Body of pancreas (tissue), 4 donors: ENCODE measurements at regions not wholly inside any gene's neighbourhood (a gene's known extent, or its start where the extent isn't known, plus 50 kb on each side); places are given as distances from the start of the nearest gene placed in this dataset.

Experiments
- POLR2A ChIP-seq, 3 donors: fragments of 450-650 bp; IDR thresholded peaks; one replicate each; pipeline ENCODE4 v1.6.1; 2016; ENCODE audit warnings: antibody characterized with exemption in 3 of 3, mild to moderate bottlenecking in 2 of 3
- TF ChIP-seq, protein P1 (sequence below), 7 experiments: fragments of 450-650 bp in 4 of 7; fragments of 200-600 bp in 3 of 7; sonication (generic) in 3 of 7; IDR thresholded peaks; one replicate each; pipeline ENCODE4 v1.5.1; 2016 to 2019; ENCODE audit warnings: antibody characterized with exemption in 7 of 7

DNA sequence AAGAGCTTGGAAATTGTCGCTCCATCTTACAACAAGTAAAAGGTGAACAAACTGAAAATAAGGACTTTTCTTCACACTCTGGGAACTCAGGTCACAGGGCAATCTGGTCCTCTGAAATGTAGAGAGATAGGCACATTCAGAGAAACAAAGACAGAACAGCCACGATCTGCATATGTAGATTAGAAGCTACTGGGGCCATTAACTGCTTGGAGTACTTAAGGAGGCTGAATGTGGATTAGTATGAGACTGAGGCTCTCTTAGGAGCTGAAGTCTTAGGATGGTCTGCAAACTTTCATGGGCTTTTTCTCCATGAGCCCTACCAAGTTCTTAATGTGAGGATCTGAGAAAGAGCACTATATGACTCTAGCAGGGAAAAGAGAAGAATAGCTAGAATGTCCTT lies 265.3 kb upstream of the NXPH2 start:
- TF ChIP-seq, protein P1, sequence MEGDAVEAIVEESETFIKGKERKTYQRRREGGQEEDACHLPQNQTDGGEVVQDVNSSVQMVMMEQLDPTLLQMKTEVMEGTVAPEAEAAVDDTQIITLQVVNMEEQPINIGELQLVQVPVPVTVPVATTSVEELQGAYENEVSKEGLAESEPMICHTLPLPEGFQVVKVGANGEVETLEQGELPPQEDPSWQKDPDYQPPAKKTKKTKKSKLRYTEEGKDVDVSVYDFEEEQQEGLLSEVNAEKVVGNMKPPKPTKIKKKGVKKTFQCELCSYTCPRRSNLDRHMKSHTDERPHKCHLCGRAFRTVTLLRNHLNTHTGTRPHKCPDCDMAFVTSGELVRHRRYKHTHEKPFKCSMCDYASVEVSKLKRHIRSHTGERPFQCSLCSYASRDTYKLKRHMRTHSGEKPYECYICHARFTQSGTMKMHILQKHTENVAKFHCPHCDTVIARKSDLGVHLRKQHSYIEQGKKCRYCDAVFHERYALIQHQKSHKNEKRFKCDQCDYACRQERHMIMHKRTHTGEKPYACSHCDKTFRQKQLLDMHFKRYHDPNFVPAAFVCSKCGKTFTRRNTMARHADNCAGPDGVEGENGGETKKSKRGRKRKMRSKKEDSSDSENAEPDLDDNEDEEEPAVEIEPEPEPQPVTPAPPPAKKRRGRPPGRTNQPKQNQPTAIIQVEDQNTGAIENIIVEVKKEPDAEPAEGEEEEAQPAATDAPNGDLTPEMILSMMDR (IDR thresholded peaks at IDR 0.05): no peak
- TF ChIP-seq POLR2A (IDR thresholded peaks at IDR 0.05): no peak
